Stomach (tissue), 8 donors: ENCODE measurements at regions not wholly inside any gene's neighbourhood (a gene's known extent, or its start where the extent isn't known, plus 50 kb on each side); places are given as distances from the start of the nearest gene placed in this dataset.

Experiments
- DNase-seq, 2 donors: peaks; one replicate each; pipeline versions ENCODE4 v3.0.0 to v3.0.0-alpha.2; 2013 to 2019
- H3K27ac ChIP-seq, 5 donors: fragments of 200-600 bp in 4 of 5; sonication (generic) in 4 of 5; one replicate each; pipeline ENCODE4 v1.5.1; 2013 to 2019; ENCODE audit warnings: mild to moderate bottlenecking in 1 of 5, moderate library complexity in 1 of 5
- H3K27me3 ChIP-seq, 3 donors: fragments of 200-600 bp; sonication (generic); one replicate each; pipeline ENCODE4 v1.5.1; 2017 to 2019; ENCODE audit warnings: mixed run types in 1 of 3
- H3K36me3 ChIP-seq, 4 donors: fragments of 200-600 bp; sonication (generic); 1 replicate in 3 of 4; 2 replicates in 1 of 4; pipeline ENCODE4 v1.5.1; 2016 to 2019
- H3K4me1 ChIP-seq, 4 donors: fragments of 200-600 bp; sonication (generic); one replicate each; pipeline ENCODE4 v1.5.1; 2016 to 2019
- H3K4me3 ChIP-seq, 4 donors: fragments of 200-600 bp; sonication (generic) in 3 of 4; one replicate each; pipeline ENCODE4 v1.5.1; 2016 to 2019; ENCODE audit warnings: mild to moderate bottlenecking in 1 of 4
- H3K9me3 ChIP-seq, 4 donors: fragments of 200-600 bp; sonication (generic); one replicate each; pipeline ENCODE4 v1.5.1; 2016 to 2019
- EP300 ChIP-seq: sonication (generic); formaldehyde crosslinking; IDR thresholded peaks from one replicate; pipeline ENCODE4 v1.6.1; 2017; ENCODE audit warnings: antibody characterized with exemption
- POLR2A ChIP-seq, 4 donors: fragments of 450-650 bp; IDR thresholded peaks; one replicate each; pipeline ENCODE4 v1.6.1; 2016; ENCODE audit warnings: antibody characterized with exemption in 4 of 4, control low read depth in 2 of 4, mild to moderate bottlenecking in 1 of 4, moderate library complexity in 1 of 4
- POLR2AphosphoS5 ChIP-seq, 3 donors: sonication (generic); formaldehyde crosslinking; IDR thresholded peaks; one replicate each; pipeline ENCODE4 v1.6.1; 2016; ENCODE audit warnings: antibody characterized with exemption in 3 of 3
- WGBS, 5 donors: extraction: QIAGEN DNeasy Blood & Tissue Kit in 3 of 5; methylation state at CpG; one replicate each; pipeline versions ENCODE4 v1.1.5 to v1.1.7; 2013 to 2018; 5-methylcytosine and 5-hydroxymethylcytosine counted together
- intact Hi-C: fragments of 100-400 bp; cut with DNase I; formaldehyde crosslinking; loops from one replicate; pipeline ENCODE4 v1.15.1; 2023; ENCODE audit warnings: low total_unique reads
- small RNA-seq, 4 donors: library from RNA; depleted of rRNA; stranded (forward); fragments of <200 nt; gene quantifications; one replicate each; pipeline ENCODE3, GENCODE V24; 2016
- TF ChIP-seq, protein P1 (sequence below), 7 experiments: fragments of 450-650 bp in 4 of 7; fragments of 200-600 bp in 3 of 7; sonication (generic) in 3 of 7; IDR thresholded peaks; one replicate each; pipeline ENCODE4 v1.5.1; 2016 to 2019; ENCODE audit warnings: antibody characterized with exemption in 7 of 7, control low read depth in 2 of 7, mild to moderate bottlenecking in 1 of 7
- donor health status: healthy with polysubstance abuse.
- donor health status: Bipolar disorder and iron deficiency.
- donor health status: healthy.

- intact Hi-C loops = no loop called here
- TF ChIP-seq, protein P1, sequence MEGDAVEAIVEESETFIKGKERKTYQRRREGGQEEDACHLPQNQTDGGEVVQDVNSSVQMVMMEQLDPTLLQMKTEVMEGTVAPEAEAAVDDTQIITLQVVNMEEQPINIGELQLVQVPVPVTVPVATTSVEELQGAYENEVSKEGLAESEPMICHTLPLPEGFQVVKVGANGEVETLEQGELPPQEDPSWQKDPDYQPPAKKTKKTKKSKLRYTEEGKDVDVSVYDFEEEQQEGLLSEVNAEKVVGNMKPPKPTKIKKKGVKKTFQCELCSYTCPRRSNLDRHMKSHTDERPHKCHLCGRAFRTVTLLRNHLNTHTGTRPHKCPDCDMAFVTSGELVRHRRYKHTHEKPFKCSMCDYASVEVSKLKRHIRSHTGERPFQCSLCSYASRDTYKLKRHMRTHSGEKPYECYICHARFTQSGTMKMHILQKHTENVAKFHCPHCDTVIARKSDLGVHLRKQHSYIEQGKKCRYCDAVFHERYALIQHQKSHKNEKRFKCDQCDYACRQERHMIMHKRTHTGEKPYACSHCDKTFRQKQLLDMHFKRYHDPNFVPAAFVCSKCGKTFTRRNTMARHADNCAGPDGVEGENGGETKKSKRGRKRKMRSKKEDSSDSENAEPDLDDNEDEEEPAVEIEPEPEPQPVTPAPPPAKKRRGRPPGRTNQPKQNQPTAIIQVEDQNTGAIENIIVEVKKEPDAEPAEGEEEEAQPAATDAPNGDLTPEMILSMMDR (IDR thresholded peaks at IDR 0.05) = no peak
- TF ChIP-seq POLR2A (IDR thresholded peaks at IDR 0.05) = no peak
- TF ChIP-seq POLR2AphosphoS5 (IDR thresholded peaks at IDR 0.05) = no peak
- no peak for TF ChIP-seq EP300
- WGBS, 5 donors = 69 to 71% (median 70%) methylated on average over 2 of the region's 2 CpGs
- no peak overlapping the region for H3K27ac ChIP-seq
- no peaks in the 10 kb centered on the region for H3K9me3 ChIP-seq
- DNase-seq = no peak
- H3K4me3 ChIP-seq = no peak overlapping the region
- H3K4me1 ChIP-seq = no peaks in the 10 kb centered on the region
- peaks cover 0 to 13% (median 0%) of the 10 kb centered on the region in 3 donors for H3K27me3 ChIP-seq
- no peaks in the 10 kb centered on the region for H3K36me3 ChIP-seq
These were observed 66.7 kb downstream of the C16orf95 start for GRCh38 chr16:87250431-87250960.

GRCh38 chr16:87252269-87252970, 64.8 kb downstream of the C16orf95 start:
- H3K36me3 ChIP-seq = no peaks in the 10 kb centered on the region
- H3K27ac ChIP-seq = no peak overlapping the region
- no peaks in the 10 kb centered on the region for H3K27me3 ChIP-seq
- H3K4me1 ChIP-seq = no peaks in the 10 kb centered on the region
- no peak overlapping the region for H3K4me3 ChIP-seq
- H3K9me3 ChIP-seq = no peaks in the 10 kb centered on the region
- intact Hi-C loops = no loop called here
- 83 to 87% (median 85%) methylated on average over 12 of the region's 12 CpGs for WGBS, 5 donors
- DNase-seq = no peak
- TF ChIP-seq EP300 (no peak), POLR2AphosphoS5 (IDR thresholded peaks at IDR 0.05) (no peak), POLR2A (IDR thresholded peaks at IDR 0.05) (no peak)
- TF ChIP-seq, protein P1 (IDR thresholded peaks at IDR 0.05) = no peak

Small RNA genes lying in the stretch of these regions (small RNA-seq; reads per million reads assigned to genes)
- 0 reads per million in 4 donors for gene AC093519.1
